HepG2 (cell line): ENCODE measurements at regions not wholly inside any gene's neighbourhood (a gene's known extent, or its start where the extent isn't known, plus 50 kb on each side); places are given as distances from the start of the nearest gene placed in this dataset.

Source experiments
- ATAC-seq: fragments of 200-7000 bp; cut with Tn5 transposase; 3 replicates; pipeline ENCODE4 v1.9.1; 2020; ENCODE audit warnings: mild to moderate bottlenecking, moderate library complexity
- BruUV-seq: library from RNA; stranded (reverse); fragments of 400-500 nt; replicated peaks from 2 replicates; lab custom pipeline; 2021; lab: Mats Ljungman, UMichigan
- CTCF ChIA-PET: fragments of 300-600 bp; formaldehyde crosslinking; extraction: SDS; loops from one replicate; lab custom pipeline; 2021; ENCODE audit warnings: low total read pairs, inconsistent platforms, low intra/inter-chr PET ratio; lab: Yijun Ruan, JAX
- POLR2A ChIA-PET: fragments of 350-600 bp; sonication (Branson Sonifier 250); formaldehyde crosslinking; loops from one replicate; lab custom pipeline; 2020; ENCODE audit warnings: antibody characterized with exemption, inconsistent platforms; lab: Yijun Ruan, JAX
- DNase-seq: peaks from one replicate; pipeline ENCODE4 v3.0.0-alpha.2; 2015; ENCODE audit warnings: low spot score
- FAIRE-seq: peaks from 3 replicates; lab custom pipeline; 2011; peaks lifted over from hg19 to GRCh38; lab: Jason Lieb, UNC
- H2AFZ ChIP-seq: one replicate; pipeline ENCODE4 v1.6.1; 2011; ENCODE audit warnings: low read length, inconsistent platforms
- H3K27ac ChIP-seq: fragments of 300-600 bp; 3 replicates; pipeline ENCODE4 v1.8.0; 2011; ENCODE audit warnings: mixed run types, mild to moderate bottlenecking, mixed read lengths, low read length, inconsistent platforms; ENCODE audit not compliant: insufficient read depth; ENCODE audit errors: extremely low read length
- H3K27me3 ChIP-seq, 2 experiments: fragments of 200-600 bp in 1 of 2; 2 replicates in 1 of 2; 3 replicates in 1 of 2; pipeline versions ENCODE4 v1.6.0 to v1.8.0; 2011; ENCODE audit warnings: low read length in 2 of 2, mild to moderate bottlenecking in 2 of 2, moderate library complexity in 2 of 2, inconsistent platforms in 1 of 2; ENCODE audit not compliant: insufficient read depth in 2 of 2, control insufficient read depth in 1 of 2
- H3K36me3 ChIP-seq, 2 experiments: fragments of 200-600 bp in 1 of 2; replicated peaks in 1 of 2; 2 replicates in 1 of 2; 3 replicates in 1 of 2; pipeline versions ENCODE4 v1.5.1 to v1.8.0; 2011; ENCODE audit warnings: low read length in 2 of 2, inconsistent platforms in 1 of 2; ENCODE audit not compliant: insufficient read depth in 2 of 2, control insufficient read depth in 1 of 2
- H3K4me1 ChIP-seq: 2 replicates; pipeline ENCODE4 v1.5.1; 2012; ENCODE audit warnings: low read length, inconsistent platforms; ENCODE audit not compliant: insufficient read depth
- H3K4me2 ChIP-seq: 2 replicates; pipeline ENCODE4 v1.6.0; 2011; ENCODE audit warnings: low read depth, low read length, inconsistent platforms
- H3K4me3 ChIP-seq, 3 experiments: fragments of 200-600 bp in 1 of 3; sonication (generic), shearing (Covaris generic) in 1 of 3; replicated peaks in 1 of 3; 2 replicates each; pipeline ENCODE4 v1.5.1; 2011 to 2016; ENCODE audit warnings: low read length in 3 of 3, inconsistent platforms in 2 of 3, low read depth in 2 of 3, mild to moderate bottlenecking in 2 of 3, control low read depth in 1 of 3, mixed read lengths in 1 of 3; ENCODE audit not compliant: insufficient read depth in 1 of 3
- H3K79me2 ChIP-seq: one replicate; pipeline ENCODE4 v1.6.1; 2011; ENCODE audit warnings: low read length, inconsistent platforms; ENCODE audit not compliant: insufficient read depth
- H3K9ac ChIP-seq: 2 replicates; pipeline ENCODE4 v1.6.0; 2011; ENCODE audit warnings: mild to moderate bottlenecking, low read depth, low read length, inconsistent platforms; ENCODE audit not compliant: insufficient read depth
- H3K9me3 ChIP-seq: 2 replicates; pipeline ENCODE4 v1.5.1; 2012; ENCODE audit warnings: mild to moderate bottlenecking, low read length
- H4K20me1 ChIP-seq: 2 replicates; pipeline ENCODE4 v1.6.0; 2011; ENCODE audit warnings: inconsistent platforms, mild to moderate bottlenecking, low read length, moderate library complexity; ENCODE audit not compliant: insufficient read depth
- BRF2 ChIP-seq: sonication (generic); formaldehyde crosslinking; IDR thresholded peaks from 2 replicates; pipeline ENCODE4 v1.8.1; 2022; ENCODE audit warnings: mild to moderate bottlenecking, missing genetic modification reagents
- EEA1 ChIP-seq: sonication (generic); formaldehyde crosslinking; IDR thresholded peaks from 2 replicates; pipeline ENCODE4 v1.5.1; 2020; ENCODE audit warnings: mild to moderate bottlenecking, missing genetic modification reagents, borderline replicate concordance
- EED ChIP-seq: sonication (generic); formaldehyde crosslinking; IDR thresholded peaks from 2 replicates; pipeline ENCODE4 v1.5.0; 2020; ENCODE audit warnings: mild to moderate bottlenecking, missing genetic modification reagents
- FOXJ3 ChIP-seq: sonication (generic); formaldehyde crosslinking; IDR thresholded peaks from 2 replicates; pipeline ENCODE4 v1.4.0; 2020; ENCODE audit warnings: missing genetic modification reagents, mild to moderate bottlenecking, borderline replicate concordance
- MED13 ChIP-seq: sonication (generic); formaldehyde crosslinking; IDR thresholded peaks from 2 replicates; pipeline ENCODE4 v1.5.0; 2020; ENCODE audit warnings: missing genetic modification reagents
- NFIC ChIP-seq: IDR thresholded peaks from 2 replicates; pipeline ENCODE4 v1.6.1; 2012; ENCODE audit warnings: mild to moderate bottlenecking, low read length, inconsistent platforms
- POLR2G ChIP-seq: fragments of 200-400 bp; formaldehyde crosslinking; IDR thresholded peaks from 2 replicates; pipeline ENCODE4 v1.6.1; 2018; ENCODE audit warnings: mild to moderate bottlenecking, low read depth, low read length, moderate library complexity
- SMAD3 ChIP-seq: sonication (generic); formaldehyde crosslinking; IDR thresholded peaks from 2 replicates; pipeline ENCODE4 v1.4.0; 2020; ENCODE audit warnings: missing genetic modification reagents
- TAF1 ChIP-seq: sonication (generic); formaldehyde crosslinking; IDR thresholded peaks from 2 replicates; pipeline ENCODE4 v1.4.0; 2020; ENCODE audit warnings: missing genetic modification reagents
- ZFY ChIP-seq: sonication (generic); formaldehyde crosslinking; IDR thresholded peaks from 2 replicates; pipeline ENCODE4 v1.4.0; 2020; ENCODE audit warnings: missing genetic modification reagents
- ZMYM4 ChIP-seq: sonication (generic); formaldehyde crosslinking; IDR thresholded peaks from 2 replicates; pipeline ENCODE4 v1.8.1; 2023; ENCODE audit warnings: mild to moderate bottlenecking, missing genetic modification reagents
- ZNF121 ChIP-seq: sonication (generic); formaldehyde crosslinking; IDR thresholded peaks from 2 replicates; pipeline ENCODE4 v1.5.0; 2020; ENCODE audit warnings: mild to moderate bottlenecking, missing genetic modification reagents
- ZNF326 ChIP-seq: sonication (generic); formaldehyde crosslinking; IDR thresholded peaks from 2 replicates; pipeline ENCODE4 v1.4.0; 2020; ENCODE audit warnings: missing genetic modification reagents, borderline replicate concordance
- ZNF761 ChIP-seq: sonication (generic); formaldehyde crosslinking; conservative IDR thresholded peaks from 2 replicates; pipeline ENCODE4 v1.4.0; 2020; ENCODE audit warnings: mild to moderate bottlenecking, missing genetic modification reagents
- WGBS: methylation state at CpG from one replicate; pipeline ENCODE4 v1.1.6; 2017; ENCODE audit warnings: low lambda C conversion rate; 5-methylcytosine and 5-hydroxymethylcytosine counted together
- in situ Hi-C: cut with HindIII; loops from 2 replicates; pipeline ENCODE4 v1.10.0; 2017; ENCODE audit warnings: low pct_unique_long_range_greater_than_20kb; ENCODE audit not compliant: extremely low pct_ligation_motif_present
- intact Hi-C: fragments of 100-400 bp; cut with micrococcal nuclease; formaldehyde crosslinking; loops from one replicate; pipeline ENCODE4 v1.10.0; 2022; ENCODE audit not compliant: unreplicated experiment
- TF ChIP-seq, protein P1 (sequence below): sonication (generic); formaldehyde crosslinking; conservative IDR thresholded peaks from 2 replicates; pipeline ENCODE4 v1.8.0; 2022; ENCODE audit warnings: low read depth, missing genetic modification reagents
- TF ChIP-seq, protein P2 (sequence below): sonication (generic); formaldehyde crosslinking; IDR thresholded peaks from 2 replicates; pipeline ENCODE4 v1.5.0; 2020; ENCODE audit warnings: mild to moderate bottlenecking, missing genetic modification reagents, borderline replicate concordance

DNA sequence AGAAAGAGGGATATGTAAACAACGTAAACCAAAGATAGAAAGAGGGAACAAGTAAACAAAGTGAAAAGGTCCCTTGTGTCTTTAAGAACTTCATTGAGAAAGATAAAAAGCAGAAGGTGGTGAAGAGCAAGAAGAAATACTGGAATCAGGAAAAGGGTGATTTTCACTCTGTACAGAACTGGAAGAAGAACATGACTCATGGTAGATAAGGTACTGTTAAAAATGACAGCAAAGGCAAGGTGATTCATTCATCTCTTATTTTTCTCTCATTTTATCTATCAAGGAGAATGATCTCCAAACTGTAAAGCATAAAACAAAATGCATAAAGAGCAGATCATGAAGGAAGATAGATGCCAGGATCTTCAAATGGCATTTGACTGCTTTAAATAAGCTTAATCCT is 724.6 kb upstream of the CELF4 start:
- ChIA-PET POLR2A (no interaction called here), CTCF (no interaction called here)
- Histone ChIP-seq H2AFZ (no peak overlapping the region), H3K4me2 (no peak overlapping the region), H3K9me3 (no peaks in the 10 kb centered on the region), H3K79me2 (no peaks in the 10 kb centered on the region), H3K4me3 (no peak overlapping the region), H3K4me1 (no peaks in the 10 kb centered on the region), H3K27me3 (no peaks in the 10 kb centered on the region), H4K20me1 (no peaks in the 10 kb centered on the region), H3K36me3 (no peaks in the 10 kb centered on the region), H3K27ac (no peak overlapping the region), H3K9ac (no peak overlapping the region)
- TF ChIP-seq ZFY (CRISPR knock-in tag) (no peak), MED13 (CRISPR knock-in tag) (no peak), FOXJ3 (CRISPR knock-in tag) (no peak), ZMYM4 (CRISPR knock-in tag) (no peak), ZNF326 (CRISPR knock-in tag) (no peak), TAF1 (no peak), POLR2G (no peak), EED (no peak)
- TF ChIP-seq, protein P1, sequence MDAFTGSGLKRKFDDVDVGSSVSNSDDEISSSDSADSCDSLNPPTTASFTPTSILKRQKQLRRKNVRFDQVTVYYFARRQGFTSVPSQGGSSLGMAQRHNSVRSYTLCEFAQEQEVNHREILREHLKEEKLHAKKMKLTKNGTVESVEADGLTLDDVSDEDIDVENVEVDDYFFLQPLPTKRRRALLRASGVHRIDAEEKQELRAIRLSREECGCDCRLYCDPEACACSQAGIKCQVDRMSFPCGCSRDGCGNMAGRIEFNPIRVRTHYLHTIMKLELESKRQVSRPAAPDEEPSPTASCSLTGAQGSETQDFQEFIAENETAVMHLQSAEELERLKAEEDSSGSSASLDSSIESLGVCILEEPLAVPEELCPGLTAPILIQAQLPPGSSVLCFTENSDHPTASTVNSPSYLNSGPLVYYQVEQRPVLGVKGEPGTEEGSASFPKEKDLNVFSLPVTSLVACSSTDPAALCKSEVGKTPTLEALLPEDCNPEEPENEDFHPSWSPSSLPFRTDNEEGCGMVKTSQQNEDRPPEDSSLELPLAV (CRISPR knock-in tag), result no peak
- WGBS, result 0% methylated on average over 1 of the region's 1 CpG
- FAIRE-seq, result no peak
- in situ Hi-C loops, result no loop called here
- no peak for ATAC-seq
- no TSS peak for BruUV-seq
- intact Hi-C loops, result no loop called here
- no peak for DNase-seq

GRCh38 chr18:38284972-38285371 is 719.4 kb upstream of the CELF4 start:
- Histone ChIP-seq H3K4me3 (no peak overlapping the region), H3K27ac (no peak overlapping the region), H3K4me2 (no peak overlapping the region), H3K27me3 (no peaks in the 10 kb centered on the region), H3K9ac (no peak overlapping the region), H3K36me3 (no peaks in the 10 kb centered on the region), H3K9me3 (no peaks in the 10 kb centered on the region), H3K4me1 (no peaks in the 10 kb centered on the region), H2AFZ (no peak overlapping the region), H4K20me1 (no peaks in the 10 kb centered on the region), H3K79me2 (no peaks in the 10 kb centered on the region)
- ATAC-seq, result no peak
- no TSS peak for BruUV-seq
- POLR2A ChIA-PET, result no interaction called here
- CTCF ChIA-PET, result no interaction called here
- 12% methylated on average over 3 of the region's 3 CpGs for WGBS
- no peak for DNase-seq
- intact Hi-C loops, result no loop called here
- FAIRE-seq, result no peak
- in situ Hi-C loops, result no loop called here
- TF ChIP-seq BRF2 (CRISPR knock-in tag) (no peak), SMAD3 (CRISPR knock-in tag) (no peak), EEA1 (CRISPR knock-in tag) (no peak), NFIC (no peak), ZNF761 (CRISPR knock-in tag) (no peak), ZNF121 (CRISPR knock-in tag) (no peak)
- TF ChIP-seq, protein P2, sequence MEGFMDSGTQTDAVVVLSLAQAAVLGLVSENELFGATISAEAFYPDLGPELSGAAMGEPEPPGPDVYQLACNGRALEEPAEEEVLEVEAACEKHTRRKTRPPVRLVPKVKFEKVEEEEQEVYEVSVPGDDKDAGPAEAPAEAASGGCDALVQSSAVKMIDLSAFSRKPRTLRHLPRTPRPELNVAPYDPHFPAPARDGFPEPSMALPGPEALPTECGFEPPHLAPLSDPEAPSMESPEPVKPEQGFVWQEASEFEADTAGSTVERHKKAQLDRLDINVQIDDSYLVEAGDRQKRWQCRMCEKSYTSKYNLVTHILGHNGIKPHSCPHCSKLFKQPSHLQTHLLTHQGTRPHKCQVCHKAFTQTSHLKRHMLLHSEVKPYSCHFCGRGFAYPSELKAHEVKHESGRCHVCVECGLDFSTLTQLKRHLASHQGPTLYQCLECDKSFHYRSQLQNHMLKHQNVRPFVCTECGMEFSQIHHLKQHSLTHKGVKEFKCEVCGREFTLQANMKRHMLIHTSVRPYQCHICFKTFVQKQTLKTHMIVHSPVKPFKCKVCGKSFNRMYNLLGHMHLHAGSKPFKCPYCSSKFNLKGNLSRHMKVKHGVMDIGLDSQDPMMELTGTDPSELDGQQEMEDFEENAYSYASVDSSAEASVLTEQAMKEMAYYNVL (CRISPR knock-in tag), result no peak
